ENCODE measurements at regions not wholly inside any gene's neighbourhood (a gene's known extent, or its start where the extent isn't known, plus 50 kb on each side); places are given as distances from the start of the nearest gene placed in this dataset.

GRCh38 chr5:165576678-165577275 lies 2071.4 kb downstream of the MAT2B start:
- no peak for TF ChIP-seq POLR2AphosphoS5 (IDR thresholded peaks at IDR 0.05)
- TF ChIP-seq POLR2A (IDR thresholded peaks at IDR 0.05) = no peak
- TF ChIP-seq, protein P1, sequence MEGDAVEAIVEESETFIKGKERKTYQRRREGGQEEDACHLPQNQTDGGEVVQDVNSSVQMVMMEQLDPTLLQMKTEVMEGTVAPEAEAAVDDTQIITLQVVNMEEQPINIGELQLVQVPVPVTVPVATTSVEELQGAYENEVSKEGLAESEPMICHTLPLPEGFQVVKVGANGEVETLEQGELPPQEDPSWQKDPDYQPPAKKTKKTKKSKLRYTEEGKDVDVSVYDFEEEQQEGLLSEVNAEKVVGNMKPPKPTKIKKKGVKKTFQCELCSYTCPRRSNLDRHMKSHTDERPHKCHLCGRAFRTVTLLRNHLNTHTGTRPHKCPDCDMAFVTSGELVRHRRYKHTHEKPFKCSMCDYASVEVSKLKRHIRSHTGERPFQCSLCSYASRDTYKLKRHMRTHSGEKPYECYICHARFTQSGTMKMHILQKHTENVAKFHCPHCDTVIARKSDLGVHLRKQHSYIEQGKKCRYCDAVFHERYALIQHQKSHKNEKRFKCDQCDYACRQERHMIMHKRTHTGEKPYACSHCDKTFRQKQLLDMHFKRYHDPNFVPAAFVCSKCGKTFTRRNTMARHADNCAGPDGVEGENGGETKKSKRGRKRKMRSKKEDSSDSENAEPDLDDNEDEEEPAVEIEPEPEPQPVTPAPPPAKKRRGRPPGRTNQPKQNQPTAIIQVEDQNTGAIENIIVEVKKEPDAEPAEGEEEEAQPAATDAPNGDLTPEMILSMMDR (IDR thresholded peaks at IDR 0.05 in 8 of 11, conservative IDR thresholded peaks at IDR 0.05 in 3 of 11) = no peak
- Histone ChIP-seq H3K27ac (no peak overlapping the region), H3K4me3 (no peak overlapping the region), H3K36me3 (no peaks in the 10 kb centered on the region), H3K4me1 (no peaks in the 10 kb centered on the region), H3K27me3 (replicated peaks in 1 of 7) (no peaks in the 10 kb centered on the region), H3K9me3 (peaks cover 0 to 4% (median 2%) of the 10 kb centered on the region in 8 donors)
- intact Hi-C loops (cut with DNase I; ENCODE audit: low total_unique reads) = no loop called here
- WGBS, 5 donors = 68 to 89% (median 80%) methylated on average over 3 of the region's 3 CpGs
- no peak for DNase-seq

GRCh38 chr5:165579911-165580310 lies 2074.5 kb downstream of the MAT2B start:
- Histone ChIP-seq H3K9me3 (no peaks in the 10 kb centered on the region), H3K36me3 (no peaks in the 10 kb centered on the region), H3K27ac (no peak overlapping the region), H3K27me3 (replicated peaks in 1 of 7) (no peaks in the 10 kb centered on the region), H3K4me1 (no peaks in the 10 kb centered on the region), H3K4me3 (no peak overlapping the region)
- TF ChIP-seq, protein P1 (IDR thresholded peaks at IDR 0.05 in 8 of 11, conservative IDR thresholded peaks at IDR 0.05 in 3 of 11) = no peak
- TF ChIP-seq POLR2A (IDR thresholded peaks at IDR 0.05) (no peak), POLR2AphosphoS5 (IDR thresholded peaks at IDR 0.05) (no peak)
- no peak for DNase-seq
- intact Hi-C loops (cut with DNase I; ENCODE audit: low total_unique reads) = no loop called here

GRCh38 chr5:165594693-165595092 lies 2089.3 kb downstream of the MAT2B start:
- TF ChIP-seq POLR2AphosphoS5 (IDR thresholded peaks at IDR 0.05) = no peak
- TF ChIP-seq, protein P1 (IDR thresholded peaks at IDR 0.05 in 8 of 11, conservative IDR thresholded peaks at IDR 0.05 in 3 of 11) = no peak
- no peak for DNase-seq
- intact Hi-C loops (cut with DNase I; ENCODE audit: low total_unique reads) = no loop called here
- Histone ChIP-seq H3K9me3 (no peaks in the 10 kb centered on the region), H3K27me3 (replicated peaks in 1 of 7) (no peaks in the 10 kb centered on the region), H3K36me3 (no peaks in the 10 kb centered on the region), H3K4me1 (no peaks in the 10 kb centered on the region), H3K27ac (no peak overlapping the region), H3K4me3 (no peak overlapping the region)
- 74 to 86% (median 76%) methylated on average over 1 of the region's 1 CpG for WGBS, 5 donors

GRCh38 chr5:165602529-165602928 lies 2097.1 kb downstream of the MAT2B start:
- no peaks in the 10 kb centered on the region for H3K36me3 ChIP-seq
- H3K4me3 ChIP-seq = no peak overlapping the region
- TF ChIP-seq, protein P1 (IDR thresholded peaks at IDR 0.05 in 8 of 11, conservative IDR thresholded peaks at IDR 0.05 in 3 of 11) = no peak
- no peak for TF ChIP-seq POLR2AphosphoS5 (IDR thresholded peaks at IDR 0.05)
- no peak for TF ChIP-seq POLR2A (IDR thresholded peaks at IDR 0.05)
- no peaks in the 10 kb centered on the region for H3K4me1 ChIP-seq
- no peak overlapping the region for H3K27ac ChIP-seq
- H3K9me3 ChIP-seq = no peaks in the 10 kb centered on the region
- WGBS, 5 donors = 62 to 85% (median 72%) methylated on average over 8 of the region's 8 CpGs
- DNase-seq = no peak
- H3K27me3 ChIP-seq (replicated peaks in 1 of 7) = no peaks in the 10 kb centered on the region
- intact Hi-C loops (cut with DNase I; ENCODE audit: low total_unique reads) = no loop called here
